ENCODE measurements at regions not wholly inside any gene's neighbourhood (a gene's known extent, or its start where the extent isn't known, plus 50 kb on each side); places are given as distances from the start of the nearest gene placed in this dataset.

GRCh38 chr7:31263338-31263737 lies 77.2 kb downstream of the NEUROD6 start:
- no peak for TF ChIP-seq RARB (CRISPR knock-in tag; IDR thresholded peaks at IDR 0.05)
- TF ChIP-seq BACH2 (CRISPR knock-in tag; IDR thresholded peaks at IDR 0.05; ENCODE audit: borderline replicate concordance), result no peak
- no peak for TF ChIP-seq POU6F1 (CRISPR knock-in tag; IDR thresholded peaks at IDR 0.05; ENCODE audit: borderline replicate concordance, low read depth)
- TF ChIP-seq, protein P1, sequence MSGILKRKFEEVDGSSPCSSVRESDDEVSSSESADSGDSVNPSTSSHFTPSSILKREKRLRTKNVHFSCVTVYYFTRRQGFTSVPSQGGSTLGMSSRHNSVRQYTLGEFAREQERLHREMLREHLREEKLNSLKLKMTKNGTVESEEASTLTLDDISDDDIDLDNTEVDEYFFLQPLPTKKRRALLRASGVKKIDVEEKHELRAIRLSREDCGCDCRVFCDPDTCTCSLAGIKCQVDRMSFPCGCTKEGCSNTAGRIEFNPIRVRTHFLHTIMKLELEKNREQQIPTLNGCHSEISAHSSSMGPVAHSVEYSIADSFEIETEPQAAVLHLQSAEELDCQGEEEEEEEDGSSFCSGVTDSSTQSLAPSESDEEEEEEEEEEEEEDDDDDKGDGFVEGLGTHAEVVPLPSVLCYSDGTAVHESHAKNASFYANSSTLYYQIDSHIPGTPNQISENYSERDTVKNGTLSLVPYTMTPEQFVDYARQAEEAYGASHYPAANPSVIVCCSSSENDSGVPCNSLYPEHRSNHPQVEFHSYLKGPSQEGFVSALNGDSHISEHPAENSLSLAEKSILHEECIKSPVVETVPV (CRISPR knock-in tag; IDR thresholded peaks at IDR 0.05), result no peak
- no peak for TF ChIP-seq CSDC2 (CRISPR knock-in tag; IDR thresholded peaks at IDR 0.05)
- TF ChIP-seq GLIS3 (CRISPR knock-in tag; IDR thresholded peaks at IDR 0.05), result no peak
- TF ChIP-seq ESRRG (CRISPR knock-in tag; IDR thresholded peaks at IDR 0.05), result no peak
- no peak for TF ChIP-seq ARNTL (CRISPR knock-in tag; IDR thresholded peaks at IDR 0.05; ENCODE audit: borderline replicate concordance, low read depth)
- no peak for TF ChIP-seq TSHZ2 (CRISPR knock-in tag; IDR thresholded peaks at IDR 0.05)
- TF ChIP-seq, protein P2, sequence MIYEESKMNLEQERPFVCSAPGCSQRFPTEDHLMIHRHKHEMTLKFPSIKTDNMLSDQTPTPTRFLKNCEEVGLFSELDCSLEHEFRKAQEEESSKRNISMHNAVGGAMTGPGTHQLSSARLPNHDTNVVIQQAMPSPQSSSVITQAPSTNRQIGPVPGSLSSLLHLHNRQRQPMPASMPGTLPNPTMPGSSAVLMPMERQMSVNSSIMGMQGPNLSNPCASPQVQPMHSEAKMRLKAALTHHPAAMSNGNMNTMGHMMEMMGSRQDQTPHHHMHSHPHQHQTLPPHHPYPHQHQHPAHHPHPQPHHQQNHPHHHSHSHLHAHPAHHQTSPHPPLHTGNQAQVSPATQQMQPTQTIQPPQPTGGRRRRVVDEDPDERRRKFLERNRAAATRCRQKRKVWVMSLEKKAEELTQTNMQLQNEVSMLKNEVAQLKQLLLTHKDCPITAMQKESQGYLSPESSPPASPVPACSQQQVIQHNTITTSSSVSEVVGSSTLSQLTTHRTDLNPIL (CRISPR knock-in tag; IDR thresholded peaks at IDR 0.05; ENCODE audit: low read depth), result no peak
- TF ChIP-seq PPARA (CRISPR knock-in tag; IDR thresholded peaks at IDR 0.05; ENCODE audit: borderline replicate concordance), result no peak
- TF ChIP-seq TCF4 (CRISPR knock-in tag; IDR thresholded peaks at IDR 0.05; ENCODE audit: borderline replicate concordance), result no peak
- TF ChIP-seq ZC3H10 (CRISPR knock-in tag; IDR thresholded peaks at IDR 0.05), result no peak
- no peak for TF ChIP-seq TOX (CRISPR knock-in tag; IDR thresholded peaks at IDR 0.05; ENCODE audit: borderline replicate concordance)
- no peak for TF ChIP-seq ZFP3 (CRISPR knock-in tag; IDR thresholded peaks at IDR 0.05)
- TF ChIP-seq ZNF70 (CRISPR knock-in tag; IDR thresholded peaks at IDR 0.05), result no peak
- TF ChIP-seq OSR1 (CRISPR knock-in tag; IDR thresholded peaks at IDR 0.05), result no peak
- TF ChIP-seq ZFP30 (CRISPR knock-in tag; IDR thresholded peaks at IDR 0.05), result no peak
- no peak for ATAC-seq

GRCh38 chr7:31261341-31261740 lies 79.2 kb downstream of the NEUROD6 start:
- TF ChIP-seq ARNTL (CRISPR knock-in tag; IDR thresholded peaks at IDR 0.05; ENCODE audit: borderline replicate concordance, low read depth) (no peak), ESRRG (CRISPR knock-in tag; IDR thresholded peaks at IDR 0.05) (no peak), TSHZ2 (CRISPR knock-in tag; IDR thresholded peaks at IDR 0.05) (no peak), TOX (CRISPR knock-in tag; IDR thresholded peaks at IDR 0.05; ENCODE audit: borderline replicate concordance) (no peak), ISL1 (CRISPR knock-in tag; IDR thresholded peaks at IDR 0.05) (no peak)
- ATAC-seq, result no peak

- no peak for ATAC-seq
- TF ChIP-seq TCF4 (CRISPR knock-in tag; IDR thresholded peaks at IDR 0.05; ENCODE audit: borderline replicate concordance), result no peak
- TF ChIP-seq, protein P2 (CRISPR knock-in tag; IDR thresholded peaks at IDR 0.05; ENCODE audit: low read depth), result no peak
- TF ChIP-seq ZNF565 (CRISPR knock-in tag; conservative IDR thresholded peaks at IDR 0.05; ENCODE audit: low read depth), result no peak
- TF ChIP-seq ESRRG (CRISPR knock-in tag; IDR thresholded peaks at IDR 0.05), result no peak
- no peak for TF ChIP-seq ZFP30 (CRISPR knock-in tag; IDR thresholded peaks at IDR 0.05)
- TF ChIP-seq TOX (CRISPR knock-in tag; IDR thresholded peaks at IDR 0.05; ENCODE audit: borderline replicate concordance), result no peak
- TF ChIP-seq ZFP3 (CRISPR knock-in tag; IDR thresholded peaks at IDR 0.05), result no peak
- no peak for TF ChIP-seq OSR1 (CRISPR knock-in tag; IDR thresholded peaks at IDR 0.05)
Observed at GRCh38 chr7:31260851-31261250, 79.7 kb downstream of the NEUROD6 start.

All from SK-N-SH treated with all-trans-retinoic acid at 6 μM for 48 hours (cell line).